H9 (cell line): ENCODE measurements at regions not wholly inside any gene's neighbourhood (a gene's known extent, or its start where the extent isn't known, plus 50 kb on each side); places are given as distances from the start of the nearest gene placed in this dataset.

ENCODE experiments used
- DNase-seq: peaks from one replicate; pipeline ENCODE4 v3.0.0-alpha.2; 2017
- H2AFZ ChIP-seq: one replicate; pipeline ENCODE4 v1.6.1; 2013; ENCODE audit warnings: mild to moderate bottlenecking, low read length, control low read depth, moderate library complexity
- H2AK5ac ChIP-seq: 2 replicates; pipeline ENCODE4 v1.6.1; 2013; ENCODE audit warnings: low read length, control low read depth, mixed read lengths; ENCODE audit not compliant: insufficient read length
- H2BK120ac ChIP-seq: one replicate; pipeline ENCODE4 v1.6.1; 2013; ENCODE audit warnings: low read depth, mild to moderate bottlenecking, low read length, control low read depth, inconsistent platforms; ENCODE audit not compliant: poor library complexity, severe bottlenecking
- H2BK12ac ChIP-seq: 2 replicates; pipeline ENCODE4 v1.6.1; 2013; ENCODE audit warnings: low read length, control low read depth, mixed read lengths, low read depth; ENCODE audit not compliant: insufficient read length
- H2BK15ac ChIP-seq: 2 replicates; pipeline ENCODE4 v1.6.1; 2013; ENCODE audit warnings: low read depth, low read length, control low read depth
- H2BK20ac ChIP-seq: one replicate; pipeline ENCODE4 v1.6.1; 2013; ENCODE audit warnings: low read depth, mild to moderate bottlenecking, low read length, control low read depth, inconsistent platforms; ENCODE audit not compliant: poor library complexity, severe bottlenecking
- H2BK5ac ChIP-seq: 2 replicates; pipeline ENCODE4 v1.6.1; 2013; ENCODE audit warnings: low read length, control low read depth, mixed read lengths; ENCODE audit not compliant: insufficient read length
- H3K14ac ChIP-seq: 2 replicates; pipeline ENCODE4 v1.6.1; 2013; ENCODE audit warnings: low read length, control low read depth; ENCODE audit not compliant: insufficient read depth
- H3K18ac ChIP-seq: 2 replicates; pipeline ENCODE4 v1.6.1; 2013; ENCODE audit warnings: low read depth, mild to moderate bottlenecking, mixed read lengths, low read length, control low read depth; ENCODE audit not compliant: insufficient read length
- H3K23ac ChIP-seq: 2 replicates; pipeline ENCODE4 v1.6.1; 2013; ENCODE audit warnings: low read length, control low read depth, mixed read lengths, low read depth; ENCODE audit not compliant: insufficient read length
- H3K23me2 ChIP-seq: 2 replicates; pipeline ENCODE4 v1.6.1; 2013; ENCODE audit warnings: low read depth, mild to moderate bottlenecking, mixed read lengths, low read length, control low read depth; ENCODE audit not compliant: insufficient read length, poor library complexity, severe bottlenecking
- H3K27ac ChIP-seq: 2 replicates; pipeline ENCODE4 v1.5.1; 2013; ENCODE audit warnings: low read length, control low read depth, mixed read lengths, low read depth; ENCODE audit not compliant: insufficient read length
- H3K27me3 ChIP-seq: 2 replicates; pipeline ENCODE4 v1.6.1; 2013; ENCODE audit warnings: low read length, control low read depth, inconsistent platforms; ENCODE audit not compliant: insufficient read depth
- H3K4ac ChIP-seq: 2 replicates; pipeline ENCODE4 v1.6.1; 2013; ENCODE audit warnings: low read depth, mild to moderate bottlenecking, control low read depth, inconsistent platforms, low read length, moderate library complexity
- H3K4me1 ChIP-seq: 2 replicates; pipeline ENCODE4 v1.6.1; 2013; ENCODE audit warnings: low read length, control low read depth, inconsistent platforms; ENCODE audit not compliant: insufficient read depth
- H3K4me2 ChIP-seq: 2 replicates; pipeline ENCODE4 v1.6.1; 2013; ENCODE audit warnings: low read length, control low read depth, mixed read lengths; ENCODE audit not compliant: insufficient read length, insufficient read depth
- H3K56ac ChIP-seq: 2 replicates; pipeline ENCODE4 v1.6.1; 2013; ENCODE audit warnings: low read depth, mild to moderate bottlenecking, mixed read lengths, low read length, control low read depth; ENCODE audit not compliant: insufficient read length
- H3K79me1 ChIP-seq: 2 replicates; pipeline ENCODE4 v1.6.1; 2013; ENCODE audit warnings: low read depth, mild to moderate bottlenecking, moderate library complexity, low read length, control low read depth, inconsistent platforms; ENCODE audit not compliant: insufficient read depth, poor library complexity, severe bottlenecking
- H3K79me2 ChIP-seq: 2 replicates; pipeline ENCODE4 v1.6.1; 2013; ENCODE audit warnings: low read length, control low read depth, inconsistent platforms; ENCODE audit not compliant: insufficient read depth
- H3K9ac ChIP-seq: 2 replicates; pipeline ENCODE4 v1.6.1; 2013; ENCODE audit warnings: low read length, control low read depth, mixed read lengths; ENCODE audit not compliant: insufficient read length; ENCODE audit errors: extremely low read depth
- H3K9me3 ChIP-seq: one replicate; pipeline ENCODE4 v1.6.1; 2013; ENCODE audit warnings: low read depth, low read length, inconsistent platforms; ENCODE audit not compliant: control insufficient read depth
- H3T11ph ChIP-seq: one replicate; pipeline ENCODE4 v1.6.1; 2013; ENCODE audit warnings: mild to moderate bottlenecking, low read length, control low read depth, inconsistent platforms
- H4K20me1 ChIP-seq: one replicate; pipeline ENCODE4 v1.6.1; 2013; ENCODE audit not compliant: control insufficient read depth, insufficient read length, insufficient read depth
- H4K5ac ChIP-seq: 2 replicates; pipeline ENCODE4 v1.6.1; 2013; ENCODE audit warnings: low read depth, mild to moderate bottlenecking, mixed read lengths, low read length, control low read depth; ENCODE audit not compliant: insufficient read length
- H4K8ac ChIP-seq: replicated peaks from 2 replicates; pipeline ENCODE4 v1.6.1; 2013; ENCODE audit warnings: low read length, control low read depth, mixed read lengths, low read depth; ENCODE audit not compliant: insufficient read length
- H4K91ac ChIP-seq: 2 replicates; pipeline ENCODE4 v1.6.1; 2013; ENCODE audit warnings: low read depth, mild to moderate bottlenecking, moderate library complexity, mixed read lengths, low read length, control low read depth; ENCODE audit not compliant: insufficient read length
- H3K27ac Mint-ChIP-seq, 3 experiments: 2 replicates in 2 of 3; 3 replicates in 1 of 3; pipeline ENCODE4 v1.8.0; 2020 to 2021; ENCODE audit warnings: mixed read lengths in 3 of 3, mild to moderate bottlenecking in 1 of 3, moderate library complexity in 1 of 3
- H3K27me3 Mint-ChIP-seq: 2 replicates; pipeline ENCODE4 v1.8.0; 2021; ENCODE audit warnings: low read depth, mild to moderate bottlenecking, moderate library complexity, mixed read lengths
- H3K36me3 Mint-ChIP-seq, 3 experiments: 2 replicates in 2 of 3; 3 replicates in 1 of 3; pipeline ENCODE4 v1.8.0; 2020 to 2021; ENCODE audit warnings: low read depth in 3 of 3, mixed read lengths in 3 of 3; ENCODE audit not compliant: insufficient read depth in 1 of 3
- H3K4me1 Mint-ChIP-seq, 2 experiments: 2 replicates each; pipeline ENCODE4 v1.8.0; 2020; ENCODE audit warnings: mixed read lengths in 2 of 2
- H3K4me3 Mint-ChIP-seq, 2 experiments: 2 replicates in 1 of 2; 3 replicates in 1 of 2; pipeline ENCODE4 v1.8.0; 2020 to 2021; ENCODE audit warnings: mild to moderate bottlenecking in 2 of 2, mixed read lengths in 2 of 2, moderate library complexity in 1 of 2
- H3K9me3 Mint-ChIP-seq, 2 experiments: 2 replicates in 1 of 2; 3 replicates in 1 of 2; pipeline ENCODE4 v1.8.0; 2020; ENCODE audit warnings: mild to moderate bottlenecking in 2 of 2, mixed read lengths in 2 of 2, moderate library complexity in 1 of 2
- CTCF ChIP-seq: fragments of 200-600 bp; sonication (generic); conservative IDR thresholded peaks from 3 replicates; pipeline ENCODE4 v1.8.0; 2021; ENCODE audit warnings: antibody characterized with exemption, mild to moderate bottlenecking
- WGBS: extraction: QIAGEN DNeasy Blood & Tissue Kit; methylation state at CpG from one replicate; pipeline ENCODE4 v1.1.7; 2013; ENCODE audit warnings: missing lambda C conversion rate, low lambda C conversion rate, mixed read lengths; ENCODE audit not compliant: insufficient read length; ENCODE audit errors: extremely low coverage; 5-methylcytosine and 5-hydroxymethylcytosine counted together

- no peaks in the 10 kb centered on the region for H3K79me2 ChIP-seq
- H3K14ac ChIP-seq: no peak overlapping the region
- Mint-ChIP-seq H3K4me1 (peaks cover 15 to 16% of the 10 kb centered on the region in 2 experiments), H3K36me3 (no peaks in the 10 kb centered on the region), H3K4me3 (no peak overlapping the region), H3K9me3 (no peaks in the 10 kb centered on the region; a peak in 2 of 5 replicates), H3K27ac (no peak overlapping the region), H3K27me3 (no peaks in the 10 kb centered on the region; the same call in 1 of the 2 replicates)
- WGBS: no CpG with 5 or more reads among the region's 1 CpG
- H2BK12ac ChIP-seq: no peak overlapping the region
- no peak overlapping the region for H2BK120ac ChIP-seq
- no peak overlapping the region for H4K91ac ChIP-seq
- H4K5ac ChIP-seq: no peak overlapping the region
- H3K4me1 ChIP-seq: no peaks in the 10 kb centered on the region
- no peaks in the 10 kb centered on the region for H3K27me3 ChIP-seq
- no peak overlapping the region for H3K9ac ChIP-seq
- no peaks in the 10 kb centered on the region for H3K9me3 ChIP-seq
- H2AK5ac ChIP-seq: no peak overlapping the region
- no peak overlapping the region for H3K18ac ChIP-seq
- no peak for DNase-seq
- no peaks in the 10 kb centered on the region for H4K20me1 ChIP-seq
- TF ChIP-seq CTCF: no peak
- H4K8ac ChIP-seq: no peak overlapping the region
- no peaks in the 10 kb centered on the region for H3K23me2 ChIP-seq
- no peak overlapping the region for H3K27ac ChIP-seq
- H3K4ac ChIP-seq: no peak overlapping the region
- no peak overlapping the region for H2BK20ac ChIP-seq
- H3K23ac ChIP-seq: no peak overlapping the region
- H3K4me2 ChIP-seq: no peak overlapping the region
- H2AFZ ChIP-seq: no peak overlapping the region
- no peak overlapping the region for H3K56ac ChIP-seq
- H2BK5ac ChIP-seq: no peak overlapping the region
- no peak overlapping the region for H2BK15ac ChIP-seq
- H3K79me1 ChIP-seq: no peaks in the 10 kb centered on the region
- H3T11ph ChIP-seq: no peak overlapping the region
These were observed 344.0 kb upstream of the FAT3 start for GRCh38 chr11:91880660-91881059.
